Neural cell (in vitro differentiated cells): ENCODE measurements at regions not wholly inside any gene's neighbourhood (a gene's known extent, or its start where the extent isn't known, plus 50 kb on each side); places are given as distances from the start of the nearest gene placed in this dataset.

Source experiments
- H2AFZ ChIP-seq: fragments of 200-600, 300-800 bp; sonication (generic), shearing (Covaris generic); 2 replicates; pipeline ENCODE4 v1.6.0; 2014; ENCODE audit warnings: low read depth, mild to moderate bottlenecking, antibody characterized with exemption, low read length, moderate library complexity
- H3F3A ChIP-seq: fragments of 200-600 bp; shearing (Covaris generic); 2 replicates; pipeline ENCODE4 v1.6.1; 2016; ENCODE audit warnings: mild to moderate bottlenecking, moderate library complexity, mixed read lengths, antibody characterized with exemption, low read length; ENCODE audit not compliant: insufficient read depth, poor library complexity, severe bottlenecking
- H3K27ac ChIP-seq: fragments of 200-600, 300-800 bp; sonication (generic), shearing (Covaris generic); 2 replicates; pipeline ENCODE4 v1.5.1; 2014; ENCODE audit warnings: mild to moderate bottlenecking, low read length, moderate library complexity
- H3K27me3 ChIP-seq: fragments of 300-800, 200-600 bp; sonication (generic), shearing (Covaris generic); 2 replicates; pipeline ENCODE4 v1.6.0; 2014; ENCODE audit warnings: mild to moderate bottlenecking, low read depth, low read length, moderate library complexity; ENCODE audit not compliant: insufficient read depth
- H3K36me3 ChIP-seq: fragments of 300-800, 200-600 bp; sonication (generic), shearing (Covaris generic); 2 replicates; pipeline ENCODE4 v1.5.1; 2014; ENCODE audit warnings: mild to moderate bottlenecking, antibody characterized with exemption, low read length, moderate library complexity; ENCODE audit not compliant: insufficient read depth
- H3K4me2 ChIP-seq: fragments of 300-800, 200-600 bp; sonication (generic), shearing (Covaris generic); 2 replicates; pipeline ENCODE4 v1.6.0; 2014; ENCODE audit warnings: mild to moderate bottlenecking, low read length
- H3K4me3 ChIP-seq: fragments of 300-800, 200-600 bp; sonication (generic), shearing (Covaris generic); 2 replicates; pipeline ENCODE4 v1.5.1; 2014; ENCODE audit warnings: mild to moderate bottlenecking, low read length, moderate library complexity
- H3K79me2 ChIP-seq: fragments of 200-600 bp; shearing (Covaris generic); replicated peaks from 2 replicates; pipeline ENCODE4 v1.6.0; 2014; ENCODE audit warnings: mild to moderate bottlenecking, low read length, moderate library complexity; ENCODE audit not compliant: insufficient read depth
- H3K9ac ChIP-seq: fragments of 300-800, 200-600 bp; sonication (generic), shearing (Covaris generic); 2 replicates; pipeline ENCODE4 v1.6.1; 2016; ENCODE audit warnings: mild to moderate bottlenecking, low read length, mixed read lengths
- H3K9me2 ChIP-seq: fragments of 200-600 bp; shearing (Covaris generic); 2 replicates; pipeline ENCODE4 v1.6.1; 2016; ENCODE audit warnings: mild to moderate bottlenecking, low read length, mixed read lengths; ENCODE audit not compliant: insufficient read depth
- H3K9me3 ChIP-seq: fragments of 200-600, 300-800 bp; sonication (generic), shearing (Covaris generic); 2 replicates; pipeline ENCODE4 v1.6.1; 2016; ENCODE audit warnings: mild to moderate bottlenecking, mixed run types, low read length, moderate library complexity, mixed read lengths
- H4K20me1 ChIP-seq: fragments of 200-600 bp; shearing (Covaris generic); 2 replicates; pipeline ENCODE4 v1.6.1; 2016; ENCODE audit warnings: mild to moderate bottlenecking, mixed run types; ENCODE audit not compliant: insufficient read depth
- CTCF ChIP-seq: fragments of 450-650 bp; IDR thresholded peaks from 2 replicates; pipeline ENCODE4 v1.5.1; 2014; ENCODE audit warnings: antibody characterized with exemption, mild to moderate bottlenecking, moderate library complexity; ENCODE audit not compliant: poor library complexity, severe bottlenecking
- EP300 ChIP-seq: fragments of 450-650 bp; conservative IDR thresholded peaks from 2 replicates; pipeline ENCODE4 v1.6.1; 2014; ENCODE audit warnings: antibody characterized with exemption, mild to moderate bottlenecking, moderate library complexity; ENCODE audit not compliant: poor library complexity, severe bottlenecking
- EZH2 ChIP-seq: fragments of 200-600, 300-800 bp; shearing (Covaris generic), sonication (generic); IDR thresholded peaks from 2 replicates; pipeline ENCODE4 v1.6.1; 2014; ENCODE audit warnings: antibody characterized with exemption, low read length, borderline replicate concordance, mild to moderate bottlenecking; ENCODE audit not compliant: insufficient read depth, poor library complexity, severe bottlenecking
- MXI1 ChIP-seq: fragments of 450-650 bp; conservative IDR thresholded peaks from 2 replicates; pipeline ENCODE4 v1.6.1; 2014; ENCODE audit warnings: antibody characterized with exemption, mild to moderate bottlenecking; ENCODE audit not compliant: poor library complexity, severe bottlenecking
- POLR2AphosphoS5 ChIP-seq: IDR thresholded peaks from 2 replicates; pipeline ENCODE4 v1.6.1; 2012
- RAD21 ChIP-seq: fragments of 450-650 bp; conservative IDR thresholded peaks from 2 replicates; pipeline ENCODE4 v1.6.1; 2014; ENCODE audit warnings: antibody characterized with exemption, mild to moderate bottlenecking, moderate library complexity
- REST ChIP-seq: IDR thresholded peaks from 2 replicates; pipeline ENCODE4 v1.6.1; 2012; ENCODE audit warnings: borderline replicate concordance
- SMC3 ChIP-seq: fragments of 450-650 bp; conservative IDR thresholded peaks from 2 replicates; pipeline ENCODE4 v1.6.1; 2014; ENCODE audit warnings: antibody characterized with exemption, mild to moderate bottlenecking, moderate library complexity; ENCODE audit not compliant: poor library complexity
- TAF1 ChIP-seq: IDR thresholded peaks from 2 replicates; pipeline ENCODE4 v1.6.1; 2012; ENCODE audit warnings: low read depth

- H2AFZ ChIP-seq = no peak overlapping the region
- H3K27me3 ChIP-seq = no peaks in the 10 kb centered on the region
- no peak overlapping the region for H3K27ac ChIP-seq
- H4K20me1 ChIP-seq = no peaks in the 10 kb centered on the region
- no peak overlapping the region for H3K4me3 ChIP-seq
- H3K9ac ChIP-seq = no peak overlapping the region
- no peaks in the 10 kb centered on the region for H3K36me3 ChIP-seq
- H3K79me2 ChIP-seq = no peaks in the 10 kb centered on the region
- H3F3A ChIP-seq = no peaks in the 10 kb centered on the region
- TF ChIP-seq SMC3 (no peak), TAF1 (no peak), POLR2AphosphoS5 (no peak), RAD21 (no peak), CTCF (no peak), EP300 (no peak), MXI1 (no peak), REST (no peak), EZH2 (no peak)
- H3K9me2 ChIP-seq = no peaks in the 10 kb centered on the region
- H3K4me2 ChIP-seq = no peak overlapping the region
- no peaks in the 10 kb centered on the region for H3K9me3 ChIP-seq
These were observed 137.2 kb upstream of the CBLB start for GRCh38 chr3:106006001-106006400.

GRCh38 chr3:106006571-106006970 is 137.8 kb upstream of the CBLB start:
- Histone ChIP-seq H3K4me2 (no peak overlapping the region), H3K9ac (no peak overlapping the region), H2AFZ (no peak overlapping the region), H3K9me2 (no peaks in the 10 kb centered on the region), H3K9me3 (no peaks in the 10 kb centered on the region), H3K27ac (no peak overlapping the region), H4K20me1 (no peaks in the 10 kb centered on the region), H3F3A (no peaks in the 10 kb centered on the region), H3K36me3 (no peaks in the 10 kb centered on the region), H3K27me3 (no peaks in the 10 kb centered on the region), H3K79me2 (no peaks in the 10 kb centered on the region), H3K4me3 (no peak overlapping the region)
- no peak for TF ChIP-seq REST
- TF ChIP-seq RAD21 = no peak
- TF ChIP-seq POLR2AphosphoS5 = no peak
- TF ChIP-seq SMC3 = no peak
- no peak for TF ChIP-seq EP300
- TF ChIP-seq EZH2 = no peak
- no peak for TF ChIP-seq CTCF
- TF ChIP-seq MXI1 = no peak
- no peak for TF ChIP-seq TAF1
